Ascending aorta (tissue), 2 donors: ENCODE measurements at regions not wholly inside any gene's neighbourhood (a gene's known extent, or its start where the extent isn't known, plus 50 kb on each side); places are given as distances from the start of the nearest gene placed in this dataset.

Source experiments
- DNase-seq, 2 donors: peaks; one replicate each; pipeline ENCODE4 v3.0.0-alpha.2; 2019; ENCODE audit warnings: low spot score in 2 of 2
- H3K27ac ChIP-seq, 2 donors: fragments of 200-600 bp; sonication (generic); one replicate each; pipeline ENCODE4 v1.5.1; 2016 to 2017; ENCODE audit warnings: mild to moderate bottlenecking in 1 of 2
- H3K27me3 ChIP-seq: fragments of 200-600 bp; sonication (generic); one replicate; pipeline ENCODE4 v1.5.1; 2017
- H3K36me3 ChIP-seq, 2 donors: fragments of 200-600 bp; sonication (generic); one replicate each; pipeline ENCODE4 v1.5.1; 2016
- H3K4me1 ChIP-seq, 2 donors: fragments of 200-600 bp; sonication (generic); one replicate each; pipeline ENCODE4 v1.5.1; 2016 to 2017; ENCODE audit warnings: mild to moderate bottlenecking in 1 of 2
- H3K4me3 ChIP-seq, 2 donors: fragments of 200-600 bp; sonication (generic); one replicate each; pipeline ENCODE4 v1.5.1; 2016 to 2017; ENCODE audit warnings: mild to moderate bottlenecking in 1 of 2
- H3K9me3 ChIP-seq, 2 donors: fragments of 200-600 bp; sonication (generic); one replicate each; pipeline ENCODE4 v1.5.1; 2016
- intact Hi-C: fragments of 100-400 bp; cut with DNase I; formaldehyde crosslinking; loops from one replicate; pipeline ENCODE4 v1.15.1; 2023
- TF ChIP-seq, protein P1 (sequence below), 3 experiments: fragments of 200-600 bp in 2 of 3; fragments of 450-650 bp in 1 of 3; sonication (generic) in 2 of 3; IDR thresholded peaks; one replicate each; pipeline ENCODE4 v1.5.1; 2016 to 2019; ENCODE audit warnings: antibody characterized with exemption in 3 of 3, mild to moderate bottlenecking in 1 of 3, moderate library complexity in 1 of 3

DNA sequence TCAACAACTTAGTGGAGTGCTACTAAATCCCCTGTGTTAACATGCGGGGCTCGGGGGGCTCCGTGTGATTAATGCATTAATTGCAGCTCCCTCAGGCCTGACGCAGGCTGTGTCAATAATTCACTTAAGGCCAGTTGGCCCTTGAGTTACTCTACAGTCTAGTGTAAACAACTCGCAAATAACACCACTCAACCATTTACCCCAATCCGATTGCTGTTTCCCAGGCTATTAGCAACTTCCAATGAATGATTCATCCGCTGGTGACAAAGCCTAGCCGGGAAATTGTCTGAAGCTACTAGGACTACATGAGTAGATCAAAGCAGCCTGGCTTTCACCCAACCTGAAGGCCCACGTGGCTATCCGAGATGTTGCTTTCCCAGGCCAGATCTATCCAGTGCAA lies 121.3 kb upstream of the SOX14 start:
- intact Hi-C loops, result no loop called here
- TF ChIP-seq, protein P1, sequence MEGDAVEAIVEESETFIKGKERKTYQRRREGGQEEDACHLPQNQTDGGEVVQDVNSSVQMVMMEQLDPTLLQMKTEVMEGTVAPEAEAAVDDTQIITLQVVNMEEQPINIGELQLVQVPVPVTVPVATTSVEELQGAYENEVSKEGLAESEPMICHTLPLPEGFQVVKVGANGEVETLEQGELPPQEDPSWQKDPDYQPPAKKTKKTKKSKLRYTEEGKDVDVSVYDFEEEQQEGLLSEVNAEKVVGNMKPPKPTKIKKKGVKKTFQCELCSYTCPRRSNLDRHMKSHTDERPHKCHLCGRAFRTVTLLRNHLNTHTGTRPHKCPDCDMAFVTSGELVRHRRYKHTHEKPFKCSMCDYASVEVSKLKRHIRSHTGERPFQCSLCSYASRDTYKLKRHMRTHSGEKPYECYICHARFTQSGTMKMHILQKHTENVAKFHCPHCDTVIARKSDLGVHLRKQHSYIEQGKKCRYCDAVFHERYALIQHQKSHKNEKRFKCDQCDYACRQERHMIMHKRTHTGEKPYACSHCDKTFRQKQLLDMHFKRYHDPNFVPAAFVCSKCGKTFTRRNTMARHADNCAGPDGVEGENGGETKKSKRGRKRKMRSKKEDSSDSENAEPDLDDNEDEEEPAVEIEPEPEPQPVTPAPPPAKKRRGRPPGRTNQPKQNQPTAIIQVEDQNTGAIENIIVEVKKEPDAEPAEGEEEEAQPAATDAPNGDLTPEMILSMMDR (IDR thresholded peaks at IDR 0.05), result no peak
- H3K4me3 ChIP-seq, result no peak overlapping the region
- H3K36me3 ChIP-seq, result no peaks in the 10 kb centered on the region
- no peaks in the 10 kb centered on the region for H3K4me1 ChIP-seq
- no peak overlapping the region for H3K27ac ChIP-seq
- H3K27me3 ChIP-seq, result no peaks in the 10 kb centered on the region
- DNase-seq, result no peak
- H3K9me3 ChIP-seq, result no peaks in the 10 kb centered on the region

DNA sequence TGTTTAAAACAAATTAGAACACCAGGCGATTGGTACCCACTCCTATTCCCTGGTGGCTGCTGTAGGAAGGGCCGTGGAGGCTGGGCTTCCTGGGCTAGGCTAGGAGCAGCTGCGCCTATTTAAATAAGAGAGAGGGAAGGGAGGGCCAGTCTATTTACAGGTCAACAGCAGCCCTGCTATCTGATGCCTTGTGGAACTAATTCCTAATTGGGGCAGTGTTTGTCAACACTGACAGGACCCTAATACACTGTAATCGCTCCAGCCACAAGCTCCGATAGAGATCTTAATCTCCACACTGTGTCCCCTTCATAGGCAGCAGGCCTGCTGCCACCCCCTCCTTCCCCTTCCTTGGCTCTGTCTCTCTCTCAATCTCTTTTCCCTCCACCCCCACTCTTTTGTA lies 116.9 kb upstream of the SOX14 start:
- no peak for DNase-seq
- Histone ChIP-seq H3K4me1 (no peaks in the 10 kb centered on the region), H3K27ac (no peak overlapping the region), H3K9me3 (no peaks in the 10 kb centered on the region), H3K4me3 (no peak overlapping the region), H3K27me3 (no peaks in the 10 kb centered on the region), H3K36me3 (no peaks in the 10 kb centered on the region)
- intact Hi-C loops, result no loop called here
- TF ChIP-seq, protein P1 (IDR thresholded peaks at IDR 0.05), result no peak

DNA sequence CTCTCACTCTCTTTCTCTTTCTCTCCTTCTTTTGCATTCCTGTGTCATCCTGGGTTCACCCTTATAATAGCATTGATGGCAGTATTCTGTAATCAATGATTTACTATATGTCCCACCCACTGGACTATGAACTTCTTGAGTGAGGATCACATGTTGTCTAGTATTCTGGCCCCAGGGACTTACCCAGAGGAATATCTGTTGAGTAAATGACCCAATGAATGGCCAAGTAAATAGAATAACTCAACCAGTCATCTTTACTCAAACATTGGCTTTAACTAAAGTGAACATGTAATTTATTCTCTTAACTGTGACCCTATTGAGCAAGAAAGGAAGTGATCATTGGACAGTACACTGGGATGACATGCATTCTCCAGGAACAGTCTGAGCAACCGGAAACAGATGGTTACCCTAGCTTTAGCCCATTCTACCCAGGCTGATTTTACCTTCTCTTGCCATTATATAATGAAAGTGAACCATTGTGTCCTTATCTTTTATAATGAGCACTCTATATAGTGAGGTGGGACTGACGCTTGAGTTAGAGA lies 94.5 kb upstream of the SOX14 start:
- TF ChIP-seq, protein P1 (IDR thresholded peaks at IDR 0.05), result no peak
- DNase-seq, result no peak
- Histone ChIP-seq H3K4me3 (no peak overlapping the region), H3K9me3 (no peaks in the 10 kb centered on the region), H3K27ac (no peak overlapping the region), H3K4me1 (no peaks in the 10 kb centered on the region), H3K27me3 (no peaks in the 10 kb centered on the region), H3K36me3 (no peaks in the 10 kb centered on the region)
- intact Hi-C loops, result no loop called here

DNA sequence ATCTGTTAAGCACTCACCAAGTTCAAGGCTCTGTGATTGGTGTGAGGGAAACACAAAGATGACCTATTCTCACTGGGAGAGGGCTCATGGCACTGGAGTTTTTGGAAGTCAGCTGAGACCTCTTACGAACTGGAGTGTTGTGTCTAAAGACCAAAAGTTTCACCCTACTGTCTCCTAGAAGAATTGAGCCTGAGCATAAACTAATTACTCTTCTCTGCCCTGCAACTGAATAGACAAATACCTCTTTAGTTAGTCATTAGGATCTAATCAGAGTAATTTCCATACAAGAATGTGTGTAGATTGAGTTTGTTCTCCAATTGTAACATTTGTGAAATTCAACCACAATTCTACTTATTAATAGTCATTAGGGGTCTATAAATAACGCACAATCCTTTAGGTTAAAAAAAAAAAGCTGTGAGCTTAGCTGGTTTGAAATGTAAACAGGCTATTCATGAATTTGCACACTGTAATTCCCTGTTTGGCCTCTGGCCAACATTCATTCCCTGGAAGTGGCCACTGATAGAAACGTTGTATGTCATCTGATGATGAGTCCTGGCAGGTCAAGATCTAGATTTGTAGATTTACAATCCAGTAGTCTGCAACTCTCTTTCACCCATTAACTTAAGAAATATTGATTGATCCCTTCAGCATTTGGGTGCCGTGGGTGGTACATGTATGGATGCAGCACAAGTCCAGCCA lies 76.8 kb upstream of the SOX14 start:
- DNase-seq, result no peak
- Histone ChIP-seq H3K36me3 (no peaks in the 10 kb centered on the region), H3K27ac (no peak overlapping the region), H3K4me1 (no peaks in the 10 kb centered on the region), H3K4me3 (no peak overlapping the region), H3K9me3 (no peaks in the 10 kb centered on the region), H3K27me3 (no peaks in the 10 kb centered on the region)
- TF ChIP-seq, protein P1 (IDR thresholded peaks at IDR 0.05), result no peak
- intact Hi-C loops, result no loop called here

DNA sequence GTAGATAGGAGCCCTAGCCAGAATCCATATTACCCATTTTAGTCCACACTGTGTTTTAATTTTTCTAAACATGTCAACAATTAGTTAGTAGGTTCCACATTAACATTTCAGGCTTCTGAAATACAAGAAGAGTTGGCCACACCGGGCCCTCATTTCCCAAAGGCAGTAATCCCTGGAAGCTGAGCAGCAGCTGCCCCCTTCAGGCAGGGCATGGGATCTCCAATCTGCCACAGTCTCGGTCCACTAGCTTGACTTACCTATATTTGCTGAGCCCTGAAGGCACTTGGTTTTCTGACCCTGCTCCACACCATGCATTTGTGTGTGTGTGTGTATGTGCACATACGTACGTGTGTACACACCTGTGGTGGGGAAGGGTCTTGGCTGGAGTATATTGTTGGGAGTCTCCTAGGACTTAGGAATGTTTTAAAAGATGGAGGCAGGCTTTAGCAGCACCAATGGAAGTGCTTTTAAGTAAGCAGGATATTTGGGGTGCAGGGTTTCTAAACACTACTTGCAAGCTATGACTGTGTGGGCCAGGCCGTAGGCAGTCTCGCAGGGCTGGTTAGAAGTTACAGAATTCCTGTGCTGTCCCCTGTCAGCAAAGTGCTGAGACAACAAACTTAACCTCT lies 71.2 kb upstream of the SOX14 start:
- H3K4me3 ChIP-seq, result no peak overlapping the region
- H3K27ac ChIP-seq, result no peak overlapping the region
- intact Hi-C loops, result no loop called here
- TF ChIP-seq, protein P1 (IDR thresholded peaks at IDR 0.05), result no peak
- H3K36me3 ChIP-seq, result no peaks in the 10 kb centered on the region
- no peaks in the 10 kb centered on the region for H3K9me3 ChIP-seq
- DNase-seq, result no peak
- no peaks in the 10 kb centered on the region for H3K27me3 ChIP-seq
- no peaks in the 10 kb centered on the region for H3K4me1 ChIP-seq
